ENCODE measurements at regions not wholly inside any gene's neighbourhood (a gene's known extent, or its start where the extent isn't known, plus 50 kb on each side); places are given as distances from the start of the nearest gene placed in this dataset.

GRCh38 chr1:70891051-70891843 lies 156.4 kb downstream of the PTGER3 start:
- DNase-seq (ENCODE audit: low spot score): peak; percentile 22

GRCh38 chr1:70892140-70892539 lies 155.5 kb downstream of the PTGER3 start:
- DNase-seq (ENCODE audit: low spot score): no peak

- no peak for DNase-seq (ENCODE audit: low spot score)
Measured at GRCh38 chr1:70892930-70893329, 154.7 kb downstream of the PTGER3 start.

- DNase-seq (ENCODE audit: low spot score): peak; percentile 74
Measured at GRCh38 chr1:70893381-70893780, 154.2 kb downstream of the PTGER3 start.

- DNase-seq (ENCODE audit: low spot score): no peak
Measured at GRCh38 chr1:70895531-70895930, 152.1 kb downstream of the PTGER3 start.

GRCh38 chr1:70896224-70896623 lies 151.4 kb downstream of the PTGER3 start:
- DNase-seq (ENCODE audit: low spot score): no peak

- no peak for DNase-seq (ENCODE audit: low spot score)
Measured at GRCh38 chr1:70897273-70897672, 150.3 kb downstream of the PTGER3 start.

GRCh38 chr1:70899735-70900134 lies 147.9 kb downstream of the PTGER3 start:
- no peak for DNase-seq (ENCODE audit: low spot score)

- no peak for DNase-seq (ENCODE audit: low spot score)
Measured at GRCh38 chr1:70902211-70902610, 145.4 kb downstream of the PTGER3 start.

GRCh38 chr1:70906800-70907199 lies 140.8 kb downstream of the PTGER3 start:
- no peak for DNase-seq (ENCODE audit: low spot score)

- no peak for DNase-seq (ENCODE audit: low spot score)
Measured at GRCh38 chr1:70907563-70908310, 139.9 kb downstream of the PTGER3 start.

- no peak for DNase-seq (ENCODE audit: low spot score)
Measured at GRCh38 chr1:70909262-70909822, 138.3 kb downstream of the PTGER3 start.

- DNase-seq (ENCODE audit: low spot score): no peak
Measured at GRCh38 chr1:70910013-70910412, 137.6 kb downstream of the PTGER3 start.

- DNase-seq (ENCODE audit: low spot score): no peak
Measured at GRCh38 chr1:70911861-70912260, 135.8 kb downstream of the PTGER3 start.

- DNase-seq (ENCODE audit: low spot score): no peak
Measured at GRCh38 chr1:70914224-70914623, 133.4 kb downstream of the PTGER3 start.

- DNase-seq (ENCODE audit: low spot score): no peak
Measured at GRCh38 chr1:70915258-70916033, 132.2 kb downstream of the PTGER3 start.

- no peak for DNase-seq (ENCODE audit: low spot score)
Measured at GRCh38 chr1:70916034-70916427, 131.6 kb downstream of the PTGER3 start.

GRCh38 chr1:70919706-70920323 lies 127.8 kb downstream of the PTGER3 start:
- DNase-seq (ENCODE audit: low spot score): no peak
